Natural killer cell treated with Interleukin-12 subunit alpha and Interleukin-12 subunit beta and Interleukin-15 and Interleukin-18, amount 100 ng/mL, for 72 hours (primary cell): ENCODE measurements at regions not wholly inside any gene's neighbourhood (a gene's known extent, or its start where the extent isn't known, plus 50 kb on each side); places are given as distances from the start of the nearest gene placed in this dataset.

ENCODE experiments used
- ATAC-seq, 2 donors: fragments of 150-1000 bp; cut with Tn5 transposase in 1 of 2; sonication (Bioruptor Pico), chemical (Tn5 transposase) in 1 of 2; 2 replicates each; pipeline ENCODE4 v1.10.0; 2021
- DNase-seq: peaks from one replicate; pipeline ENCODE4 v3.0.0; 2022; ENCODE audit warnings: low spot score
- H3K27ac Mint-ChIP-seq, 2 donors: 1 replicate in 1 of 2; 2 replicates in 1 of 2; pipeline ENCODE4 v1.8.0; 2022; ENCODE audit warnings: mixed read lengths in 2 of 2, mild to moderate bottlenecking in 1 of 2, moderate library complexity in 1 of 2
- H3K27me3 Mint-ChIP-seq, 2 donors: 1 replicate in 1 of 2; 2 replicates in 1 of 2; pipeline ENCODE4 v1.8.0; 2022; ENCODE audit warnings: mixed read lengths in 2 of 2
- H3K36me3 Mint-ChIP-seq: one replicate; pipeline ENCODE4 v1.8.0; 2022; ENCODE audit warnings: mixed read lengths
- H3K4me1 Mint-ChIP-seq, 2 donors: 1 replicate in 1 of 2; 2 replicates in 1 of 2; pipeline ENCODE4 v1.8.0; 2022; ENCODE audit warnings: low read depth in 2 of 2, mixed read lengths in 2 of 2, mild to moderate bottlenecking in 1 of 2
- H3K4me3 Mint-ChIP-seq: one replicate; pipeline ENCODE4 v1.8.0; 2022; ENCODE audit warnings: mixed read lengths
- H3K9me3 Mint-ChIP-seq: 2 replicates; pipeline ENCODE4 v1.8.0; 2022; ENCODE audit warnings: mixed read lengths

DNA sequence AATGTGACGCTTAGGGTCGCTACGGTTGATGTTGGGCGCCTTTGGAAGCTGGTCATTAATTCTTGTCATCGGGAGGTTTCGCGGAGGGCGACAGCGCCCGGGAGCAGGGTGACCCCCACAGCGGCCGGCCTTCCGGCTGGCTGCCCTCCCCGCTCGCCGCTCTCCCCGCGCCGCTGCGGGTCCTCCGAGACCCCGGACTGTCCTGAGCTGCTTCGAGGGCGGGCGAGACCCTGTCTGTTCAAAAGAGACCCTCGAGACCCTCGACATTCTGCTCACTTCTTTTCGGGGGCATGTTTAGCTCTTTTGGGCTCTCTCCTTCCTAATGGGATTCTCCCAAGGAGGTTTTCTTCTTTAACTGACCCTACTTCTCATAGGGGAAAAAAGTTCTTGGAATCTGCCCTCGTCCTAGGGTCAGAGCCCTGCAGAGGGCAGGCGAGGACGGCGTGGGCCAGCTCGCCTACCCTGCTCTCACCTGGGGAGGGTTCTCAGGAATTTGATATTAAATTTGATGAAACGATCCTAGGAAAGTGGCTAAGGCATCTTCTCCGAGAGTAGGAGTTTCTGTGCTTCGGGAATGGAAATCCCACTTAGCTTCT, 257.0 kb downstream of the OTUD1 start:
- Mint-ChIP-seq H3K9me3 (no peaks in the 10 kb centered on the region), H3K4me1 (no peaks in the 10 kb centered on the region), H3K4me3 (no peak overlapping the region), H3K27me3 (peaks cover 26 to 31% of the 10 kb centered on the region in 2 donors), H3K36me3 (no peaks in the 10 kb centered on the region), H3K27ac (no peak overlapping the region)
- ATAC-seq: no peak
- DNase-seq: no peak

DNA sequence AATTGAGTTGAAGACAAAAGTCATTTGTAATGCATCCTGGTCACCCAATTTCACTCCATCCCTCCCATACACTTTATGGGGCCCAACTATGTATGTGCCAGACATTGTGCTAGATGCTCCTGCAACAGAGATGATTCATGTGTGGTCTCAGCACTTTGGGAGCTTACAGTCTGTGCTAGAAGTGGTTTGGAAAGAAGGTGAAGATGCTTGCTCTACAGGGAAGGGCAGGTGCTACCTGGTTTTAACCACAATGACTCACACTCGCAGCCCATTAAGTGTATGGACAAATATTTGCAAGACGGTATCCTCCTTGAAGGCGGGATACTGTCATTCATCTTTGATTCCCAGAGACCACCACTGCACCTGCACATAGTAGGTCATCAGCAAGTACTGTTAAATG, 257.6 kb downstream of the OTUD1 start:
- DNase-seq (no peak), ATAC-seq (no peak)
- H3K27ac Mint-ChIP-seq: no peak overlapping the region
- no peak overlapping the region for H3K4me3 Mint-ChIP-seq
- no peaks in the 10 kb centered on the region for H3K9me3 Mint-ChIP-seq
- peaks cover 27 to 31% of the 10 kb centered on the region in 2 donors for H3K27me3 Mint-ChIP-seq
- no peaks in the 10 kb centered on the region for H3K36me3 Mint-ChIP-seq
- H3K4me1 Mint-ChIP-seq: no peaks in the 10 kb centered on the region

DNA sequence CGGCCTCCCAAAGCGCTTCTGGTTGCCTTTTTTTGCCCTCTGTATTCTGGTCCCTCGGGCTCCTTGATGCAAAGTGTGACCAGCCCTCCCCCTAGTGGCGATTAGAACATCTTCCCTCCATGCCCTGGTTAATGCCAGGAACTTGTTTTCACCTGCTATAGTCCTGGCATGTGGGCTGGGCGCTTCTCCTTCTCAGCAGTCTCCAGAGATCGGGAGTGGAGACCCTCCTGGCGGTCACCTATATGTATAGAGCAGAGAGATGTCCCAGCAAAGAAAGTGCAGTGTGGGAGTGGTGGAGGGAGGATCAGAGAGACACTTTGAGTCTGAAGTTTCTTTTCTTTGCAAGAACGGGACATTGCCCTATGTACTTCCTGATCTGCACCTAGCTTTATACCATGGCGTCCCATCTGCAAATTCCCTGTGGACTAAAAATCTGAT, 264.1 kb downstream of the OTUD1 start:
- no peaks in the 10 kb centered on the region for H3K4me1 Mint-ChIP-seq
- H3K4me3 Mint-ChIP-seq: no peak overlapping the region
- ATAC-seq: peak in 1 of 2 donors; percentile 57
- DNase-seq: no peak
- H3K27me3 Mint-ChIP-seq: peaks cover 7 to 10% of the 10 kb centered on the region in 2 donors
- H3K9me3 Mint-ChIP-seq: no peaks in the 10 kb centered on the region
- H3K36me3 Mint-ChIP-seq: no peaks in the 10 kb centered on the region
- no peak overlapping the region for H3K27ac Mint-ChIP-seq

DNA sequence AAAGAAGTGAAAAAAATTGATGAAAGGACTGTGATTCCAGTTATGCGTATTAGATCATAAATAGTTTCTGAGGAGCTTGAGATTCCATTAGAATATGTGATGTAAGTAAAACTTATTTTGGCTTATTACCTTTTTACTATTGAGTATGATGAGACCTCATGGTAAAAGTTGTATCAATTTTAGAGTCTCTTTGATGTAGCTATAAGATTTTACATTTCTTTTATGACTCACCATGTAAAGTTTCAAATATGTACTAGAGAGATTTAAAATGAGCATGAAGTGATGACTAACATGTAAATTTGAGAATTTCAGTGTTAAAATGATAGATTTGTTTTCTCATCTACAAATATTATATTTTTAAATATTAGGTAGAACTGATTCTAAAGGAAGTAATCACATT, 276.5 kb downstream of the OTUD1 start:
- Mint-ChIP-seq H3K4me1 (no peaks in the 10 kb centered on the region), H3K27ac (no peak overlapping the region), H3K27me3 (no peaks in the 10 kb centered on the region), H3K4me3 (no peak overlapping the region), H3K9me3 (peaks cover 6% of the 10 kb centered on the region), H3K36me3 (no peaks in the 10 kb centered on the region)
- ATAC-seq: no peak
- DNase-seq: no peak

DNA sequence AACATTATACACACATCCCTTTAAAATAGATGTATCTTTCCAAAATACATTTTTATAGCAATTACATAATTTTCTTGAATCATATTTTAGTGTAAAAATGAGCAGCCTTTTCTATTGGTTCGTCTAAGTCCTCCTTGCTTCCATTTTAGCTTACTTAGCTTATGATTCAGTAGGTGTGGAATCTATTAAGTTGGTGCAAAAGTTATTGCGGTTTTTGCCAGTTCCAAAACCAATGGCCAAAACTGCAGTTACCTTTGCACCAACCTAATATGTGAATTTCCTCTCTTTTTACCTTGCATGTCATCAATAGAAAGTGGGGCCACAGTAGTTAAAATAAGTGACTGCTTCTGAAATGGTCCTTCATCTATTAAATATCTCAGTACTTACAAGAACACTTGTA, 279.0 kb downstream of the OTUD1 start:
- no peak for ATAC-seq
- DNase-seq: no peak
- peaks cover 10% of the 10 kb centered on the region for H3K9me3 Mint-ChIP-seq
- no peak overlapping the region for H3K4me3 Mint-ChIP-seq
- no peaks in the 10 kb centered on the region for H3K36me3 Mint-ChIP-seq
- no peak overlapping the region for H3K27ac Mint-ChIP-seq
- no peaks in the 10 kb centered on the region for H3K27me3 Mint-ChIP-seq
- H3K4me1 Mint-ChIP-seq: no peaks in the 10 kb centered on the region

DNA sequence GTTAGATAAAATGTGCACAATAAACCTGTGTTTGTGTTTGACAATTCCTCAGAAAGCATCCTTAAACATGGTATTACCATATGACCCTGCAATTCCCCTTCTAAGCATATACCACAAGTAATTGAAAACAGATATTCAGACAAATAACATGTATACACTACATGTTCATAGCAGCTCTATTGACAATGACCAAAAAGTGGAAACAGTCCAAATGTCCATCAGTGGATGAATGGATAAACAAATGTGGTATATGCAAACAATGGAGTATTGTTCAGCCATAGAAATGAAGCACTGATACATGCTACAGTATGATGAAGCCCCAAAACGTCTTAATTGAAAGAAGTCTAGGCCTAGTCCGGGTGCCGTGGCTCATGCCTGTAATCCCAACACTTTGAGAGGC, 280.1 kb downstream of the OTUD1 start:
- H3K36me3 Mint-ChIP-seq: no peaks in the 10 kb centered on the region
- no peak for DNase-seq
- H3K27me3 Mint-ChIP-seq: no peaks in the 10 kb centered on the region
- ATAC-seq: no peak
- H3K27ac Mint-ChIP-seq: no peak overlapping the region
- H3K4me3 Mint-ChIP-seq: no peak overlapping the region
- no peaks in the 10 kb centered on the region for H3K4me1 Mint-ChIP-seq
- peaks cover 10% of the 10 kb centered on the region for H3K9me3 Mint-ChIP-seq

DNA sequence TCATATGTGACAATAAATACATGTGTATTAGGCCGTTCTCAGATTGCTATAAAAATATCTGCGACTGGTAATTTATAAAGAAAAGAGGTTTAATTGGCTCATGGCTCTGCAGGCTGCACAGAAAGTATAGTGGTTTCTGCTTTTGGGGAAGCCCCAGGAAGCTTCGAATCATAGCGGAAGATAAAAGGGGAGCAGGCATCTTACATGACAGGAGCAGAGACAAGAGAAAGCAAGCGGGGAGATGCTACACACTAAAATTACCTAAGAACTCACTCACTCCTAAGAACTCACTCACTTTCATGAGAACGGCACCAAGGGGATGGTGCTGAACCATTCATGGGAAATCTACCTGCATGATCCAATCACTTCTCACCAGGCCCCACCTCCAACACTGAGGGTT, 284.9 kb downstream of the OTUD1 start:
- Mint-ChIP-seq H3K9me3 (peaks cover 8% of the 10 kb centered on the region), H3K4me1 (no peaks in the 10 kb centered on the region), H3K4me3 (no peak overlapping the region), H3K27ac (no peak overlapping the region), H3K36me3 (no peaks in the 10 kb centered on the region), H3K27me3 (no peaks in the 10 kb centered on the region)
- ATAC-seq (no peak), DNase-seq (no peak)

DNA sequence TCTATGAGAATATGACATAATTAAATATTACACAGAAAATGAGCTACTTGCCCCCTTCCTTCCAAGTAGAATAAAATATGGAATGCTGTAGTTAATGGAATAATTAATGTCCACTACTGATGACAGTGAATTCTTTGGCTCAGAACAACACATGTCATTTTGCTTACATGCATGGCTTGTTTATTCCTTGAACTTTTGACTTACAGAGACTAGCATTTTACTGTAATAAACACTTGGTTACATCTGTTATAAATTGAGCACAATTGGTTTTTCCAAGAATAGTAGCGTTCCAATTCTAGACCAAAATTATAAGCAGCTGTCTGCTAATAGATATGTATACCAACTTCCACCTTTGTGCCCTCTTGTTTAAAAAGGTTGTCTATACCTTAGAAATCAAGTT, 286.7 kb downstream of the OTUD1 start:
- Mint-ChIP-seq H3K4me1 (no peaks in the 10 kb centered on the region), H3K27ac (no peak overlapping the region), H3K4me3 (no peak overlapping the region), H3K27me3 (no peaks in the 10 kb centered on the region), H3K9me3 (peaks cover 8% of the 10 kb centered on the region), H3K36me3 (no peaks in the 10 kb centered on the region)
- ATAC-seq (no peak), DNase-seq (no peak)

DNA sequence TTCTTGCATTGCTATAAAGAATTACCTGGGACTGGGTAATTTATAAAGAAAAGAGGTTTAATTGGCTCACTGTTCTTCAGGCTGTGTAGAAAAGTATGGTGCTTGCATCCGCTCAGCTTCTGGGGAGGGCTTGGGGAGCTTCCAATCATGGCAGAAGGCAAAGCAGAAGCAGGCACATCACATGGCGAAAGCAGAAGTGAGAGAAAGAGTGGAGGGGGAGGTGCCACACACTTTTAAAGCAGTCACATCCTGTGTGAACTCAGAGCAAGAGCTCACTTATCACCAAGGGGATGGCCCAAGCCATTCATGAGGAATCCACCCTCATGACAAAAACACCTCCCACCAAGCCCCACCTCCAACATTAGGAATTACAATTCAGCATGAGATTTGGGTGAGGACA, 303.5 kb downstream of the OTUD1 start:
- Mint-ChIP-seq H3K36me3 (no peaks in the 10 kb centered on the region), H3K4me3 (no peak overlapping the region), H3K27ac (no peak overlapping the region), H3K9me3 (peaks cover 20% of the 10 kb centered on the region), H3K4me1 (no peaks in the 10 kb centered on the region), H3K27me3 (no peaks in the 10 kb centered on the region)
- no peak for DNase-seq
- ATAC-seq: no peak

DNA sequence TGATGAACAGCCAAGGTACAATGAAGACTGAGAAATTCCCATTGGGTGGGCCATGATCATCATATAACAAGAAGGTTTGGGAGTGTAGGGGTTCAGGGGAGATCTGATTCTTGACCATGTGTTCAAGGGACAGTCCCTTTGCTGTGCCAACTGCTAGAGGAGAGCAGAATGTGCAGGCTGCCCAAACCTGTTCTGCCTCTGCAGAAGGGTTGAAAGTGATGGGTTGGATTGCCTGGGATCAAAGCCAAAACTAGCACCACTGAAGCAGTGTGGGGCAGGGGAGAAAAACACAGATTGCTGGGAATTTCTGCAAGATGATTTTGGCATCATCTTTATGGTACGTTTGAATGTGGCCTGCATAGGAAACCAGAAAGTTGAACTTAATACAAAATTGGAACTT, 303.9 kb downstream of the OTUD1 start:
- no peak for DNase-seq
- H3K4me1 Mint-ChIP-seq: no peaks in the 10 kb centered on the region
- H3K27ac Mint-ChIP-seq: no peak overlapping the region
- no peaks in the 10 kb centered on the region for H3K27me3 Mint-ChIP-seq
- H3K4me3 Mint-ChIP-seq: no peak overlapping the region
- peak in 1 of 2 donors; percentile 31 for ATAC-seq
- peaks cover 20% of the 10 kb centered on the region for H3K9me3 Mint-ChIP-seq
- no peaks in the 10 kb centered on the region for H3K36me3 Mint-ChIP-seq

DNA sequence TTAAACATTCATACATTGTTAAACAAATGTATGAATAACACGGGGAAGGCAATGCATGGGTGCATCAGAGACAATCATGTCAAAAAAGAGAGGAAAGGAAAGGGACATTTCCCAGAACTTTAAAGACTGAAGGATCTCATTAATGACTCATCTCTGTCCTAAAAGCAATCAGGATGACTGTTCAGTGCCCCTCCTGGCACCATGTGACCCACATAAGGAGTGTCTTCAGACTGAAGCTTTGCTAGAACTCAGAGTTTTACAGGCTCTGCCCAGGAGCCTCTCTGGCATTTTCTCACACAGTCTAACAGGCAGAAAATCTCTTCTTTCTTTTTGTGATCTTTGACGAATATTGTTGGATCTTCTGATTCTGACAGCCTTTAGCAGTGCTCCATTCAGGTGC, 315.3 kb downstream of the OTUD1 start:
- DNase-seq (no peak), ATAC-seq (no peak)
- Mint-ChIP-seq H3K9me3 (peaks cover 7% of the 10 kb centered on the region), H3K4me3 (no peak overlapping the region), H3K27me3 (no peaks in the 10 kb centered on the region), H3K4me1 (no peaks in the 10 kb centered on the region), H3K36me3 (no peaks in the 10 kb centered on the region), H3K27ac (no peak overlapping the region)

DNA sequence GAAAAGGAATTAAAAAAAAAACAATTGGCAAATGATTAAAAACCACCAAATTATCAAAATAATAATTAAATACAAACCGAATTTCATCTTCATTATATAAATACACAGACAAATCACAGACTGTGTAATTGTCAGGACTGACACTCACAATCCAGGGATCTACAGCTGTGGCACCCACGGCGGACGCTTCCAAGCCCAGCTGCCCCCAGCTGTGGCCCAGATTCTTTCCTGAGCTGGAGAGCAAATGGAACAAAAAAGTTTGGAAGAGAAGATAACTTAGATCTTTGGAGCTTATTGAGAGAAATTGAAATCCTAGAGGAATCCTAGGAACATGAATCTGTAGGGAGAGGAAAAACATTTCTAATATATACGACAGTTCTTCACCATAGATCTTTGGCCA, 316.1 kb downstream of the OTUD1 start:
- H3K27ac Mint-ChIP-seq: no peak overlapping the region

DNA sequence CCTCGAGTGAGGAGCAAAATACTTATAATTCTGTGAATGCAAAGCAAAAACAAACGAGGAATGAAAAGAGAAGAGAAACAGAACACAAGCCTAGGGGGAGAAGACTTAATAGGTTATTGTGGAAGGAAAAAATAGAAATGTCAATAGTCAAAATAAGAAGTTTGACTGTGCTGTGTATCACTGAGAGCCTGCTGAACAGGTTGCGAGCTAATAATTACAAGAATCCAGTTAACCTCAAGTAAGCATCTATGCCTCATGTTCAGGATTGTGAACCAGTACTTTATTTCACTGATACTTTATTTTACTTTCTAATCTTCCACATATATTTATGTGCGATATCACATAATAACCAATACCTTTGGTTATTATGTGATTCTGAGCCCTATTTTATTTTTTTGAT, 316.7 kb downstream of the OTUD1 start:
- Mint-ChIP-seq H3K4me3 (no peak overlapping the region), H3K27me3 (no peaks in the 10 kb centered on the region), H3K36me3 (no peaks in the 10 kb centered on the region), H3K27ac (no peak overlapping the region), H3K9me3 (peaks cover 7% of the 10 kb centered on the region), H3K4me1 (no peaks in the 10 kb centered on the region)
- no peak for DNase-seq
- no peak for ATAC-seq

More for the DNA sequence above, 316.1 kb downstream of the OTUD1 start:
- ATAC-seq (no peak), DNase-seq (no peak)
- Mint-ChIP-seq H3K27me3 (no peaks in the 10 kb centered on the region), H3K4me1 (no peaks in the 10 kb centered on the region), H3K36me3 (no peaks in the 10 kb centered on the region), H3K4me3 (no peak overlapping the region), H3K9me3 (peaks cover 7% of the 10 kb centered on the region)

DNA sequence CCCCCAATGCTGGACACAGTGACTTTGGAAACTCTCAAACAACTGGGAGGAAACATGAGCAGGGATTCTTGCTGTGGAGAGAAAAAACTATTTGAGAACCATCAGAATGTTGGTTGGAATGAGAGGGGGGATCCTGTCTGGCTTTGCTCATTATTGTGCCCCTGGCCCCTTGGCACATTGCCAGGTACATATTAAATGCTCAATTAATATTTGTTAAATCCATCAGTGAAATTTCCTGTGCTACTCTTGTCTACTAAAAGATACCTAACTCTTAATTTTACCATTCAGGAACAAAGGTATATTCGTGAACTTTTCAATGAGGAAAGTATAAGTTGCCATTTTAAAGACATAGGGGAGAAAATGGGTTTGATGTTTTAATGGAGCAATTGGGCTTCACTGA, 329.4 kb downstream of the OTUD1 start:
- Mint-ChIP-seq H3K4me1 (no peaks in the 10 kb centered on the region), H3K9me3 (peaks cover 22% of the 10 kb centered on the region), H3K4me3 (no peak overlapping the region)

DNA sequence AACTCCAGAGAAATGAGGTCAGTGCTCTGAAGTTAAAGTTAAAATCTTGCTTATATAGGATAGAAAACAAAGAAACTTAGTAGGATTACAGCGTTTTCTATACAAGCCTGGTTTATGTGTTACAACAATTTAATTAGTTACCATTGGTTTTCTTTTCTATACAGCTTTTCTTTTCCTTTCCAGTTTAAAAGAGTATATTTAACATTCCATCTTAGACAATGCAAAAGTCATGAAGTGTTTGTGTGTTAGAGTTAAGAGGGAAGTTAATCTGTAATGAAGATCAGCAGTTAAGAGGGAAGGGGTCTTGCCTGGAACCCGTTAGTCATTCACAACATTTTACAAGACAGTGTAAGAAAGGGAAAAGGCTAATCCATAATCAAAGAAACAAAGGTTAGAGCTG, 338.3 kb downstream of the OTUD1 start:
- ATAC-seq: no peak
- H3K36me3 Mint-ChIP-seq: no peaks in the 10 kb centered on the region
- H3K9me3 Mint-ChIP-seq: no peaks in the 10 kb centered on the region
- H3K27me3 Mint-ChIP-seq: no peaks in the 10 kb centered on the region
- H3K4me3 Mint-ChIP-seq: no peak overlapping the region
- DNase-seq: no peak
- H3K27ac Mint-ChIP-seq: no peak overlapping the region
- H3K4me1 Mint-ChIP-seq: no peaks in the 10 kb centered on the region

More for the DNA sequence above, 329.4 kb downstream of the OTUD1 start:
- ATAC-seq (no peak), DNase-seq (no peak)
- H3K27ac Mint-ChIP-seq: no peak overlapping the region
- no peaks in the 10 kb centered on the region for H3K27me3 Mint-ChIP-seq
- no peaks in the 10 kb centered on the region for H3K36me3 Mint-ChIP-seq
